Mammary epithelial cell (primary cell): ENCODE measurements at regions not wholly inside any gene's neighbourhood (a gene's known extent, or its start where the extent isn't known, plus 50 kb on each side); places are given as distances from the start of the nearest gene placed in this dataset.

Experiments used
- CTCF ChIP-seq, 2 donors: IDR thresholded peaks in 1 of 2; conservative IDR thresholded peaks in 1 of 2; 2 replicates each; pipeline ENCODE4 v1.5.1; 2011 to 2012; ENCODE audit warnings: inconsistent platforms in 2 of 2, low read length in 2 of 2, mild to moderate bottlenecking in 2 of 2, control low read depth in 1 of 2, low read depth in 1 of 2; ENCODE audit not compliant: insufficient read depth in 1 of 2; ENCODE audit errors: extremely low read depth in 1 of 2
- EZH2 ChIP-seq: IDR thresholded peaks from 2 replicates; pipeline ENCODE4 v1.6.1; 2012; ENCODE audit warnings: low read length, inconsistent platforms, borderline replicate concordance

- no peak for TF ChIP-seq CTCF (conservative IDR thresholded peaks at IDR 0.05 in 1 of 2, IDR thresholded peaks at IDR 0.05 in 1 of 2; ENCODE audit: extremely low read depth in 1 of 2, insufficient read depth in 1 of 2, low read depth in 1 of 2, low read length in 2 of 2)
- no peak for TF ChIP-seq EZH2
Measured at GRCh38 chr5:4442221-4442620, 697.9 kb upstream of the ADAMTS16 start.
